Keratinocyte (primary cell): ENCODE measurements at regions not wholly inside any gene's neighbourhood (a gene's known extent, or its start where the extent isn't known, plus 50 kb on each side); places are given as distances from the start of the nearest gene placed in this dataset.

Experiments used
- DNase-seq: peaks from one replicate; pipeline ENCODE4 v3.0.0-alpha.2; 2011; ENCODE audit warnings: low read depth, missing footprints, low spot score
- FAIRE-seq: peaks from 2 replicates; lab custom pipeline; 2011; peaks lifted over from hg19 to GRCh38; lab: Jason Lieb, UNC
- H2AFZ ChIP-seq: 2 replicates; pipeline ENCODE4 v1.6.0; 2012; ENCODE audit warnings: low read length, control low read depth, inconsistent platforms; ENCODE audit not compliant: control insufficient read depth
- H3K27ac ChIP-seq: 2 replicates; pipeline ENCODE4 v1.5.1; 2011; ENCODE audit warnings: low read length; ENCODE audit not compliant: control insufficient read depth, insufficient read depth
- H3K27me3 ChIP-seq: 3 replicates; pipeline ENCODE4 v1.6.0; 2011; ENCODE audit warnings: low read length; ENCODE audit not compliant: control insufficient read depth, insufficient read depth; ENCODE audit errors: extremely low read depth
- H3K36me3 ChIP-seq, 2 experiments: 2 replicates in 1 of 2; 3 replicates in 1 of 2; pipeline ENCODE4 v1.5.1; 2011; ENCODE audit warnings: low read length in 2 of 2, mild to moderate bottlenecking in 1 of 2; ENCODE audit not compliant: control insufficient read depth in 2 of 2, insufficient read depth in 2 of 2; ENCODE audit errors: extremely low read depth in 1 of 2
- H3K4me1 ChIP-seq: 3 replicates; pipeline ENCODE4 v1.5.1; 2011; ENCODE audit warnings: low read length; ENCODE audit not compliant: control insufficient read depth, insufficient read depth; ENCODE audit errors: extremely low read depth
- H3K4me2 ChIP-seq: 3 replicates; pipeline ENCODE4 v1.6.0; 2011; ENCODE audit warnings: low read depth, low read length; ENCODE audit not compliant: control insufficient read depth, insufficient read depth; ENCODE audit errors: extremely low read depth
- H3K4me3 ChIP-seq, 3 experiments: fragments of 200-600 bp in 1 of 3; sonication (generic) in 1 of 3; 2 replicates in 2 of 3; 3 replicates in 1 of 3; pipeline ENCODE4 v1.5.1; 2011 to 2016; ENCODE audit warnings: low read length in 3 of 3, mild to moderate bottlenecking in 3 of 3, control low read depth in 2 of 3, inconsistent platforms in 1 of 3, low read depth in 1 of 3, mixed read lengths in 1 of 3, mixed run types in 1 of 3, moderate library complexity in 1 of 3; ENCODE audit not compliant: control insufficient read depth in 2 of 3, insufficient read depth in 2 of 3; ENCODE audit errors: extremely low read depth in 1 of 3
- H3K79me2 ChIP-seq: 2 replicates; pipeline ENCODE4 v1.6.0; 2012; ENCODE audit warnings: low read length; ENCODE audit not compliant: control insufficient read depth, insufficient read depth
- H3K9ac ChIP-seq: 3 replicates; pipeline ENCODE4 v1.6.0; 2011; ENCODE audit warnings: low read length; ENCODE audit not compliant: control insufficient read depth, insufficient read depth; ENCODE audit errors: extremely low read depth
- H3K9me1 ChIP-seq: 3 replicates; pipeline ENCODE4 v1.6.0; 2011; ENCODE audit warnings: low read length; ENCODE audit not compliant: control insufficient read depth, insufficient read depth; ENCODE audit errors: extremely low read depth
- H3K9me3 ChIP-seq: 2 replicates; pipeline ENCODE4 v1.5.1; 2012; ENCODE audit warnings: low read depth, low read length; ENCODE audit not compliant: control insufficient read depth
- H4K20me1 ChIP-seq: 3 replicates; pipeline ENCODE4 v1.6.0; 2011; ENCODE audit warnings: low read length; ENCODE audit not compliant: control insufficient read depth, insufficient read depth; ENCODE audit errors: extremely low read depth
- CTCF ChIP-seq, 3 experiments: IDR thresholded peaks in 1 of 3; conservative IDR thresholded peaks in 1 of 3; optimal IDR thresholded peaks in 1 of 3; 2 replicates in 2 of 3; 3 replicates in 1 of 3; pipeline versions ENCODE3 to v1.5.1; 2011; ENCODE audit warnings: low read length in 3 of 3, mild to moderate bottlenecking in 3 of 3, moderate library complexity in 2 of 3, control low read depth in 1 of 3, inconsistent platforms in 1 of 3; ENCODE audit not compliant: insufficient read depth in 2 of 3; ENCODE audit errors: extremely low read depth in 1 of 3
- EZH2 ChIP-seq: IDR thresholded peaks from one replicate; pipeline ENCODE4 v1.6.1; 2012; ENCODE audit warnings: inconsistent platforms, mild to moderate bottlenecking, low read length, moderate library complexity
- dilution Hi-C: fragments of 300-500 bp; cut with MboI; formaldehyde crosslinking; loops from one replicate; pipeline ENCODE4 v1.7.0; 2020; ENCODE audit warnings: low sequenced_read_pairs; ENCODE audit not compliant: extremely low pct_ligation_motif_present

GRCh38 chr9:129550199-129550839 lies 70.6 kb downstream of the C9orf50 start:
- FAIRE-seq (no peak), DNase-seq (no peak)
- Histone ChIP-seq H3K9me1 (no peaks in the 10 kb centered on the region), H3K79me2 (no peaks in the 10 kb centered on the region), H3K4me3 (peak overlapping the region; percentile 15 to 57 (median 48)), H3K27me3 (no peaks in the 10 kb centered on the region), H3K9ac (peak overlapping the region; percentile 44), H4K20me1 (no peaks in the 10 kb centered on the region), H3K27ac (no peak overlapping the region), H3K9me3 (no peaks in the 10 kb centered on the region), H3K36me3 (no peaks in the 10 kb centered on the region), H2AFZ (peak overlapping the region; percentile 66), H3K4me2 (peak overlapping the region; percentile 77), H3K4me1 (peaks cover 3% of the 10 kb centered on the region)
- dilution Hi-C loops, result no loop called here
- no peak for TF ChIP-seq CTCF (optimal IDR thresholded peaks at IDR 0.05 in 1 of 3, IDR thresholded peaks at IDR 0.05 in 1 of 3, conservative IDR thresholded peaks at IDR 0.05 in 1 of 3; ENCODE audit: extremely low read depth in 1 of 3, insufficient read depth in 2 of 3, low read length in 3 of 3)
- TF ChIP-seq EZH2, result no peak

- DNase-seq (no peak), FAIRE-seq (no peak)
- TF ChIP-seq EZH2 (no peak), CTCF (optimal IDR thresholded peaks at IDR 0.05 in 1 of 3, IDR thresholded peaks at IDR 0.05 in 1 of 3, conservative IDR thresholded peaks at IDR 0.05 in 1 of 3; ENCODE audit: extremely low read depth in 1 of 3, insufficient read depth in 2 of 3, low read length in 3 of 3) (no peak)
- no peaks in the 10 kb centered on the region for H3K9me1 ChIP-seq
- peak overlapping the region in 2 of 3 experiments; percentile 15 to 48 for H3K4me3 ChIP-seq
- H3K36me3 ChIP-seq, result no peaks in the 10 kb centered on the region
- H3K79me2 ChIP-seq, result no peaks in the 10 kb centered on the region
- no peak overlapping the region for H3K9ac ChIP-seq
- peak overlapping the region; percentile 5 for H2AFZ ChIP-seq
- dilution Hi-C loops, result no loop called here
- H4K20me1 ChIP-seq, result no peaks in the 10 kb centered on the region
- H3K9me3 ChIP-seq, result no peaks in the 10 kb centered on the region
- peaks cover 3% of the 10 kb centered on the region for H3K4me1 ChIP-seq
- H3K27ac ChIP-seq, result no peak overlapping the region
- H3K27me3 ChIP-seq, result no peaks in the 10 kb centered on the region
- H3K4me2 ChIP-seq, result peak overlapping the region; percentile 77
These were observed 71.2 kb downstream of the C9orf50 start for GRCh38 chr9:129549684-129550083.
